H9 (cell line): ENCODE measurements at regions not wholly inside any gene's neighbourhood (a gene's known extent, or its start where the extent isn't known, plus 50 kb on each side); places are given as distances from the start of the nearest gene placed in this dataset.

Experiments used
- DNase-seq: peaks from one replicate; pipeline ENCODE4 v3.0.0-alpha.2; 2017
- H2AFZ ChIP-seq: one replicate; pipeline ENCODE4 v1.6.1; 2013; ENCODE audit warnings: mild to moderate bottlenecking, low read length, control low read depth, moderate library complexity
- H2AK5ac ChIP-seq: 2 replicates; pipeline ENCODE4 v1.6.1; 2013; ENCODE audit warnings: low read length, control low read depth, mixed read lengths; ENCODE audit not compliant: insufficient read length
- H2BK120ac ChIP-seq: one replicate; pipeline ENCODE4 v1.6.1; 2013; ENCODE audit warnings: low read depth, mild to moderate bottlenecking, low read length, control low read depth, inconsistent platforms; ENCODE audit not compliant: poor library complexity, severe bottlenecking
- H2BK12ac ChIP-seq: 2 replicates; pipeline ENCODE4 v1.6.1; 2013; ENCODE audit warnings: low read length, control low read depth, mixed read lengths, low read depth; ENCODE audit not compliant: insufficient read length
- H2BK15ac ChIP-seq: 2 replicates; pipeline ENCODE4 v1.6.1; 2013; ENCODE audit warnings: low read depth, low read length, control low read depth
- H2BK20ac ChIP-seq: one replicate; pipeline ENCODE4 v1.6.1; 2013; ENCODE audit warnings: low read depth, mild to moderate bottlenecking, low read length, control low read depth, inconsistent platforms; ENCODE audit not compliant: poor library complexity, severe bottlenecking
- H2BK5ac ChIP-seq: 2 replicates; pipeline ENCODE4 v1.6.1; 2013; ENCODE audit warnings: low read length, control low read depth, mixed read lengths; ENCODE audit not compliant: insufficient read length
- H3K14ac ChIP-seq: 2 replicates; pipeline ENCODE4 v1.6.1; 2013; ENCODE audit warnings: low read length, control low read depth; ENCODE audit not compliant: insufficient read depth
- H3K18ac ChIP-seq: 2 replicates; pipeline ENCODE4 v1.6.1; 2013; ENCODE audit warnings: low read depth, mild to moderate bottlenecking, mixed read lengths, low read length, control low read depth; ENCODE audit not compliant: insufficient read length
- H3K23ac ChIP-seq: 2 replicates; pipeline ENCODE4 v1.6.1; 2013; ENCODE audit warnings: low read length, control low read depth, mixed read lengths, low read depth; ENCODE audit not compliant: insufficient read length
- H3K23me2 ChIP-seq: 2 replicates; pipeline ENCODE4 v1.6.1; 2013; ENCODE audit warnings: low read depth, mild to moderate bottlenecking, mixed read lengths, low read length, control low read depth; ENCODE audit not compliant: insufficient read length, poor library complexity, severe bottlenecking
- H3K27ac ChIP-seq: 2 replicates; pipeline ENCODE4 v1.5.1; 2013; ENCODE audit warnings: low read length, control low read depth, mixed read lengths, low read depth; ENCODE audit not compliant: insufficient read length
- H3K27me3 ChIP-seq: 2 replicates; pipeline ENCODE4 v1.6.1; 2013; ENCODE audit warnings: low read length, control low read depth, inconsistent platforms; ENCODE audit not compliant: insufficient read depth
- H3K4ac ChIP-seq: 2 replicates; pipeline ENCODE4 v1.6.1; 2013; ENCODE audit warnings: low read depth, mild to moderate bottlenecking, control low read depth, inconsistent platforms, low read length, moderate library complexity
- H3K4me1 ChIP-seq: 2 replicates; pipeline ENCODE4 v1.6.1; 2013; ENCODE audit warnings: low read length, control low read depth, inconsistent platforms; ENCODE audit not compliant: insufficient read depth
- H3K4me2 ChIP-seq: 2 replicates; pipeline ENCODE4 v1.6.1; 2013; ENCODE audit warnings: low read length, control low read depth, mixed read lengths; ENCODE audit not compliant: insufficient read length, insufficient read depth
- H3K56ac ChIP-seq: 2 replicates; pipeline ENCODE4 v1.6.1; 2013; ENCODE audit warnings: low read depth, mild to moderate bottlenecking, mixed read lengths, low read length, control low read depth; ENCODE audit not compliant: insufficient read length
- H3K79me1 ChIP-seq: 2 replicates; pipeline ENCODE4 v1.6.1; 2013; ENCODE audit warnings: low read depth, mild to moderate bottlenecking, moderate library complexity, low read length, control low read depth, inconsistent platforms; ENCODE audit not compliant: insufficient read depth, poor library complexity, severe bottlenecking
- H3K79me2 ChIP-seq: 2 replicates; pipeline ENCODE4 v1.6.1; 2013; ENCODE audit warnings: low read length, control low read depth, inconsistent platforms; ENCODE audit not compliant: insufficient read depth
- H3K9ac ChIP-seq: 2 replicates; pipeline ENCODE4 v1.6.1; 2013; ENCODE audit warnings: low read length, control low read depth, mixed read lengths; ENCODE audit not compliant: insufficient read length; ENCODE audit errors: extremely low read depth
- H3K9me3 ChIP-seq: one replicate; pipeline ENCODE4 v1.6.1; 2013; ENCODE audit warnings: low read depth, low read length, inconsistent platforms; ENCODE audit not compliant: control insufficient read depth
- H3T11ph ChIP-seq: one replicate; pipeline ENCODE4 v1.6.1; 2013; ENCODE audit warnings: mild to moderate bottlenecking, low read length, control low read depth, inconsistent platforms
- H4K20me1 ChIP-seq: one replicate; pipeline ENCODE4 v1.6.1; 2013; ENCODE audit not compliant: control insufficient read depth, insufficient read length, insufficient read depth
- H4K5ac ChIP-seq: 2 replicates; pipeline ENCODE4 v1.6.1; 2013; ENCODE audit warnings: low read depth, mild to moderate bottlenecking, mixed read lengths, low read length, control low read depth; ENCODE audit not compliant: insufficient read length
- H4K8ac ChIP-seq: replicated peaks from 2 replicates; pipeline ENCODE4 v1.6.1; 2013; ENCODE audit warnings: low read length, control low read depth, mixed read lengths, low read depth; ENCODE audit not compliant: insufficient read length
- H4K91ac ChIP-seq: 2 replicates; pipeline ENCODE4 v1.6.1; 2013; ENCODE audit warnings: low read depth, mild to moderate bottlenecking, moderate library complexity, mixed read lengths, low read length, control low read depth; ENCODE audit not compliant: insufficient read length
- H3K27ac Mint-ChIP-seq, 3 experiments: 2 replicates in 2 of 3; 3 replicates in 1 of 3; pipeline ENCODE4 v1.8.0; 2020 to 2021; ENCODE audit warnings: mixed read lengths in 3 of 3, mild to moderate bottlenecking in 1 of 3, moderate library complexity in 1 of 3
- H3K27me3 Mint-ChIP-seq: 2 replicates; pipeline ENCODE4 v1.8.0; 2021; ENCODE audit warnings: low read depth, mild to moderate bottlenecking, moderate library complexity, mixed read lengths
- H3K36me3 Mint-ChIP-seq, 3 experiments: 2 replicates in 2 of 3; 3 replicates in 1 of 3; pipeline ENCODE4 v1.8.0; 2020 to 2021; ENCODE audit warnings: low read depth in 3 of 3, mixed read lengths in 3 of 3; ENCODE audit not compliant: insufficient read depth in 1 of 3
- H3K4me1 Mint-ChIP-seq, 2 experiments: 2 replicates each; pipeline ENCODE4 v1.8.0; 2020; ENCODE audit warnings: mixed read lengths in 2 of 2
- H3K4me3 Mint-ChIP-seq, 2 experiments: 2 replicates in 1 of 2; 3 replicates in 1 of 2; pipeline ENCODE4 v1.8.0; 2020 to 2021; ENCODE audit warnings: mild to moderate bottlenecking in 2 of 2, mixed read lengths in 2 of 2, moderate library complexity in 1 of 2
- H3K9me3 Mint-ChIP-seq, 2 experiments: 2 replicates in 1 of 2; 3 replicates in 1 of 2; pipeline ENCODE4 v1.8.0; 2020; ENCODE audit warnings: mild to moderate bottlenecking in 2 of 2, mixed read lengths in 2 of 2, moderate library complexity in 1 of 2
- WGBS: extraction: QIAGEN DNeasy Blood & Tissue Kit; methylation state at CpG from one replicate; pipeline ENCODE4 v1.1.7; 2013; ENCODE audit warnings: missing lambda C conversion rate, low lambda C conversion rate, mixed read lengths; ENCODE audit not compliant: insufficient read length; ENCODE audit errors: extremely low coverage; 5-methylcytosine and 5-hydroxymethylcytosine counted together
- TF ChIP-seq, protein P1 (sequence below): fragments of 200-600 bp; sonication (generic); conservative IDR thresholded peaks from 3 replicates; pipeline ENCODE4 v1.8.0; 2021; ENCODE audit warnings: antibody characterized with exemption, mild to moderate bottlenecking

DNA sequence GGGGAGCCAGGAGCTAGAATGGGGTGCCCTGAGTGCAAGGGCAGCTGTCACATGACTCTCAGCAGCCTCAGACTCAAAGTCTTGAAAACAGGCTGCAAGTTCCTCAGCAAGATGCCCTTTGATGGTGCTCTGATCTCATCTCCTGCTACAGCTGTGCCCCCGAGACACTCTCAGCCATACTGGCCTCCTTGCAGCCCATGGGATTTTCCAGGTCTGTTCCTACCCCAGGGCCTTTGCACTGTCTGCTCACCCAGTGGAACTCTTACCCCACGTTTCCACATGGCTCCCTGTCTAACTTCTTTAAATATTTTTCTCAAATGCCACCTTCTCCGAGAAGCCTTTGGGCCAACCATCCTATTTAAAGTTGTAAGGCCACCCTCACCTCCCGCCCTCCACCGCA is 146.9 kb downstream of the C16orf95 start:
- Mint-ChIP-seq H3K4me1 (peaks cover 4 to 6% of the 10 kb centered on the region in 2 experiments; a peak in 3 of 4 replicates), H3K4me3 (no peak overlapping the region), H3K36me3 (no peaks in the 10 kb centered on the region; a peak in 1 of 7 replicates), H3K9me3 (peaks cover 2 to 3% of the 10 kb centered on the region in 2 experiments; a peak in 3 of 5 replicates), H3K27ac (no peak overlapping the region; a peak in 1 of 7 replicates), H3K27me3 (no peaks in the 10 kb centered on the region; the same call in 1 of the 2 replicates)
- Histone ChIP-seq H3K23ac (no peak overlapping the region), H3K27ac (no peak overlapping the region), H4K91ac (no peak overlapping the region), H3K9ac (no peak overlapping the region), H3K23me2 (no peaks in the 10 kb centered on the region), H2AFZ (no peak overlapping the region), H4K8ac (no peak overlapping the region), H2BK5ac (no peak overlapping the region), H2BK20ac (no peak overlapping the region), H3K9me3 (no peaks in the 10 kb centered on the region), H4K20me1 (no peaks in the 10 kb centered on the region), H3K27me3 (no peaks in the 10 kb centered on the region), H3K56ac (no peak overlapping the region), H3K4me2 (no peak overlapping the region), H2AK5ac (no peak overlapping the region), H2BK120ac (no peak overlapping the region), H3K18ac (no peak overlapping the region), H3K4ac (no peak overlapping the region), H4K5ac (no peak overlapping the region), H2BK12ac (no peak overlapping the region), H3K79me2 (no peaks in the 10 kb centered on the region), H2BK15ac (no peak overlapping the region), H3T11ph (no peak overlapping the region), H3K14ac (no peak overlapping the region; the same call in 1 of the 2 replicates), H3K4me1 (no peaks in the 10 kb centered on the region), H3K79me1 (no peaks in the 10 kb centered on the region)
- TF ChIP-seq, protein P1, sequence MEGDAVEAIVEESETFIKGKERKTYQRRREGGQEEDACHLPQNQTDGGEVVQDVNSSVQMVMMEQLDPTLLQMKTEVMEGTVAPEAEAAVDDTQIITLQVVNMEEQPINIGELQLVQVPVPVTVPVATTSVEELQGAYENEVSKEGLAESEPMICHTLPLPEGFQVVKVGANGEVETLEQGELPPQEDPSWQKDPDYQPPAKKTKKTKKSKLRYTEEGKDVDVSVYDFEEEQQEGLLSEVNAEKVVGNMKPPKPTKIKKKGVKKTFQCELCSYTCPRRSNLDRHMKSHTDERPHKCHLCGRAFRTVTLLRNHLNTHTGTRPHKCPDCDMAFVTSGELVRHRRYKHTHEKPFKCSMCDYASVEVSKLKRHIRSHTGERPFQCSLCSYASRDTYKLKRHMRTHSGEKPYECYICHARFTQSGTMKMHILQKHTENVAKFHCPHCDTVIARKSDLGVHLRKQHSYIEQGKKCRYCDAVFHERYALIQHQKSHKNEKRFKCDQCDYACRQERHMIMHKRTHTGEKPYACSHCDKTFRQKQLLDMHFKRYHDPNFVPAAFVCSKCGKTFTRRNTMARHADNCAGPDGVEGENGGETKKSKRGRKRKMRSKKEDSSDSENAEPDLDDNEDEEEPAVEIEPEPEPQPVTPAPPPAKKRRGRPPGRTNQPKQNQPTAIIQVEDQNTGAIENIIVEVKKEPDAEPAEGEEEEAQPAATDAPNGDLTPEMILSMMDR = no peak
- no peak for DNase-seq
- WGBS = no CpG with 5 or more reads among the region's 5 CpGs
